HG02981 (cell line): ENCODE measurements at regions not wholly inside any gene's neighbourhood (a gene's known extent, or its start where the extent isn't known, plus 50 kb on each side); places are given as distances from the start of the nearest gene placed in this dataset.

Experiments
- ATAC-seq: cut with Tn5 transposase; IDR thresholded peaks from one replicate; pipeline ENCODE4 v1.9.1; 2021; ENCODE audit warnings: mild to moderate bottlenecking, moderate library complexity; ENCODE audit not compliant: unreplicated experiment

GRCh38 chr10:57884965-57885617, 382.6 kb downstream of the IPMK start:
- no peak for ATAC-seq

GRCh38 chr10:57884407-57884806, 383.3 kb downstream of the IPMK start:
- no peak for ATAC-seq

- no peak for ATAC-seq
Observed at GRCh38 chr10:57880446-57881227, 387.1 kb downstream of the IPMK start.

GRCh38 chr10:57874810-57875209, 392.9 kb downstream of the IPMK start:
- no peak for ATAC-seq

GRCh38 chr10:57867241-57867640, 400.5 kb downstream of the IPMK start:
- no peak for ATAC-seq

- no peak for ATAC-seq
Observed at GRCh38 chr10:57864765-57865680, 402.7 kb downstream of the IPMK start.

GRCh38 chr10:57849691-57850357, 417.9 kb downstream of the IPMK start:
- ATAC-seq, result no peak

GRCh38 chr10:57846307-57847065, 421.2 kb downstream of the IPMK start:
- no peak for ATAC-seq

- ATAC-seq, result no peak
Observed at GRCh38 chr10:57844387-57844998, 423.2 kb downstream of the IPMK start.

GRCh38 chr10:57830877-57831560, 436.7 kb downstream of the IPMK start:
- ATAC-seq, result no peak

GRCh38 chr10:57825015-57825414, 442.7 kb downstream of the IPMK start:
- ATAC-seq, result no peak

- no peak for ATAC-seq
Observed at GRCh38 chr10:57823398-57823797, 444.3 kb downstream of the IPMK start.

- ATAC-seq, result no peak
Observed at GRCh38 chr10:57822965-57823364, 444.7 kb downstream of the IPMK start.

- ATAC-seq, result no peak
Observed at GRCh38 chr10:57818522-57818921, 449.2 kb downstream of the IPMK start.

- no peak for ATAC-seq
Observed at GRCh38 chr10:57817741-57818140, 450.0 kb downstream of the IPMK start.

- ATAC-seq, result no peak
Observed at GRCh38 chr10:57815949-57816348, 451.7 kb downstream of the IPMK start.

- no peak for ATAC-seq
Observed at GRCh38 chr10:57809961-57810360, 457.7 kb downstream of the IPMK start.

- ATAC-seq, result no peak
Observed at GRCh38 chr10:57807906-57808305, 459.8 kb downstream of the IPMK start.

- no peak for ATAC-seq
Observed at GRCh38 chr10:57806675-57807074, 461.0 kb downstream of the IPMK start.
